OCI-LY1 (cell line): ENCODE measurements at regions not wholly inside any gene's neighbourhood (a gene's known extent, or its start where the extent isn't known, plus 50 kb on each side); places are given as distances from the start of the nearest gene placed in this dataset.

Experiments
- CTCF ChIP-seq: fragments of 200-600 bp; sonication (generic), shearing (Covaris generic); IDR thresholded peaks from 2 replicates; pipeline ENCODE4 v1.5.1; 2017; ENCODE audit warnings: mild to moderate bottlenecking, antibody characterized with exemption, low read length, moderate library complexity, mixed read lengths
- EZH2 ChIP-seq: fragments of 200-600 bp; sonication (generic), shearing (Covaris generic); IDR thresholded peaks from 2 replicates; pipeline ENCODE4 v1.8.0; 2017; ENCODE audit warnings: borderline replicate concordance, mixed run types, mild to moderate bottlenecking, antibody characterized with exemption, low read length, moderate library complexity, mixed read lengths

DNA sequence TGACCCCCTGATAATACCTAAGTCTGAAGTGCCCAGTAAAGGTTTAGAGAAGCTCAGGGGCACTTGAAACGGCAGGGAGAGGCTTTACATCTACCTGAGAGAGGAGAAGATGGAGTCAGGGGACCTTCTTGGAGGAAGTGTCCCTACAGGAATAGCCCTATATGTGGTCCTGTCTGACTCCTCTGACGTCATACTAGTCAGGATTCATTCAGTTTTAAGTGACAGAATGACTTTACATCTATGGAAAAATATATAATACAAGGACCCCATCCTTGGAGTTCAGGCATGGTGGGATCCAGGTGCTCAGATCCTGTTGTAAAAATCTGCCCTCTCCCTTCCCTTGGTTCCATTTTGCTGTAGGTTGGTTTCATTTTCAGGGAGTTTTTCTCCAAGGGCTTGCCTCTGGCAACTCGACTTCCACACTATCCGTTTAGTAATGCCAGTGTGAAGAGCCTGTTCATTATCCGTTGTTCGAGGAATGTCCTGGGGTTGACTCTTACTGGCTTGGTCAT is 205.6 kb downstream of the IRF8 start:
- TF ChIP-seq CTCF (no peak), EZH2 (no peak)
